ENCODE measurements at regions not wholly inside any gene's neighbourhood (a gene's known extent, or its start where the extent isn't known, plus 50 kb on each side); places are given as distances from the start of the nearest gene placed in this dataset.
"Not testable (repeated sequence)": the region's sequence is repeated elsewhere in the genome, so short reads cannot be mapped to it uniquely, and the experiment has no call there.

DNA sequence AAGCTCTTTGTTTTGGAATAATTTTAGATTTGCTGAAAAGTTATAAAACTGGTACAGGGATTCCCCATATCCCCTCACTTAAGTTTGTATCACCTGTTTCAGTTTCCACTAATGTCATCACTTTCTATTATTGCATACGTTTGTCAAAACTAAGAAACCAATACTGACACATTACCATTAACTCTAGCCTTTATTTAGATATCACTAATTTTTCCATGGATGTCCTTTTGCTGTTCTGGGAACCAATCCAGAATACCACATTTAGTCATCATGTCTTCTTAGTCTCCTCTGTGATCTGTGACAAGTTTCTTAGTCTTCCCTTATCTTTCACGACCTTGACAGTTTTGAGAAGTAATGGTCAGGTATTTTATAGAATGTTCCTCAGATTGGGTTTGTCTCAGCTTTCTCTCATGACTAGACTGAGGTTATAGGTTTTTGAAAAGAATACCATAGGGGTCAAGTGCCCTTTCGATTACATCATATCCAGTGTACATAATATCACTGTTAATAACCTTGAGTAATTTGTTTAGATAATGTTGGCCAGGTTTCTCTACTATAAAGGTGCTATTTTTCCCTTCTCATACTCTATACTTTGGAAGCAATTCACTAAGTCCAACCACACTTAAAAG, 51.9 kb upstream of the NMUR2 start:
- DNase-seq, result no peak

DNA sequence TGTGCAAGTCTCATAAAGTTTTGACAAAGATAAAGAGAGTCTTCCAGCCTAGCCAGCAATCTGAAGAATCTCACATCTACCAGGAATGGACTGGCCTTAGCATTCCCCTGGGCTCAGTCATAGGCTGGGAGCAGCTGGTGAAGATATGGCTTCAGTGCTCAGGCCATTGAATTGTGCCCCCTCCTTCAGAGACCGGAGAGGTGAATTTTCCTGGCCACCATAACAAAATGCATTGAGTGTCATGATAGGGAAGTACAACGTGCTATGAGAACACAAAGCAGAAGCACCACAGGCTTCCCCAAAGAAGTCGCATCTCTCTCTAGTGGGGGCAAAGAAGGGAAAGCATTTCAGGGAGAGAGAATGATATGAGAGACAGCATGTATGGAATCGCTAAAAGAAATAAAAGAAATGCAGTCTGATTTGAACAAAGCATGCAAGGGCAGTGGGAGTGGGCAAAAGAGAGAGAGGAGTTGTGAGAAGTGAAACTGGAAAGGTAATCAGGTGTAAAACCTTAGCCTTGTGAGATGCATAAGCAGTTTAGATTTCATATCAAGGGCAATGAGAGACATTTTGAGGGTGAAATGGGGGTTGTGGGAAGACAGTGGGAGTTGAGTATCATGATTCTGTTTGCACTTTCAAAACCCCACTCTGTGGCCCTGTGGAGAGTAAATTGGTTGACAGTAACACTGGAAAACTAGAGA, 57.1 kb upstream of the NMUR2 start:
- no peak for DNase-seq

GRCh38 chr5:152464048-152464447, 59.0 kb upstream of the NMUR2 start:
- no peak for DNase-seq

- no peak for DNase-seq
Observed at GRCh38 chr5:152465140-152465539, 60.1 kb upstream of the NMUR2 start.

- DNase-seq, result no peak
Observed at GRCh38 chr5:152466085-152466745, 61.1 kb upstream of the NMUR2 start.

- DNase-seq, result no peak
Observed at GRCh38 chr5:152470167-152470566, 65.1 kb upstream of the NMUR2 start.

DNA sequence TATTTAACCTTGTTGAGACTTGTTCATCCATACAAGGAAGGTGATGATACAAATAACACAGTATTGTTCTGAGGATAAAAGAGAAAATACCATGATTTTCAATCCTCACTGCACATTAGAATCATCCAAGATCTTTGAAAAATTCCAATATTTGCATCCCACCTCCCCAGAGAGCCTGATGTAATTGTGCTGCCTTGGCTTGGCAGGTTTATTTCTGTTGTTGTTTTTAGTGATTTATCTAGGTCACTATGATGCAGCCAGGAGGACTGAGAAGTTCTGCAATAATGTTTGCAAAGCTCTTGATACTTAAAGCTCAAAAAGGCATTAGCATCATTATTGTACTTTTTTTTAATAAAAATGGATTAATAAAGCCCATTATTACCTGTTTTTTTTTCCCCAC, 67.0 kb upstream of the NMUR2 start:
- DNase-seq, result no peak

DNA sequence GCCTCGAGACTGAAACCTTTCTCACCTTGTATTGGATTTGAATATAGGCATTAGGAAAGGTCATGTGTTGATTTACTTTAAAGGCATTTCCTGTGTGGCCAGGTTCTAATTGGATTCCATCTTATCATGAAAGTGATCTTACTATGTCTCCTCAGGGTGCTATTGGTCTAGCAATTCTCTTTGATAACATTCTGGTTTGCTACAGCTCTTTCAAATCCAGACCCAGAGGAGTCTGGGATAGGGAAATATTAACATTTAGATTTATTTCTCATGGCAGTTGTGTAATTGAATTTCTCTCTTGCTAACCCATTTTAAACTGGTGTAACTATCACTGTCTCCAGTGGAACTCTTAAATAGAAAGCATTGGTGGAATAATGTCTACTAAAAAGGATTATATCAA, 69.9 kb upstream of the NMUR2 start:
- no peak for DNase-seq

- DNase-seq, result no peak
Observed at GRCh38 chr5:152477536-152477935, 72.5 kb upstream of the NMUR2 start.

- not testable (repeated sequence) for DNase-seq
Observed at GRCh38 chr5:152479866-152480265, 74.8 kb upstream of the NMUR2 start.

DNA sequence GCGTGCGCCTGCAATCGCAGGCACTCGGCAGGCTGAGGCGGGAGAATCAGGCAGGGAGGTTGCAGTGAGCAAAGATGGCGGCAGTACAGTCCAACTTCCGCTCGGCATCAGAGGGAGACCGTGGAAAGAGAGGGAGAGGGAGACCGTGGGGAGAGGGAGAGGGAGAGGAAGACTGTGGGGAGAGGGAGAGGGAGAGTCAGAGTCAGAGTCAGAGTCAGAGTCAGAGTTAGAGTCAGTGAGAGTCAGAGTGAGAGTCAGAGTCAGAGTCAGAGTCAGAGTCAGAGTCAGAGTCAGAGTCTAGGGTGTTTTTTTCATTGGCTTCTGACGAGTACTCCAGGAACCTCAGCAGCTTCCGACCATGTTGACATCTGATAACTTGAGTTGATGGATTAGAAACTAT, 75.6 kb upstream of the NMUR2 start:
- not testable (repeated sequence) for DNase-seq

DNA sequence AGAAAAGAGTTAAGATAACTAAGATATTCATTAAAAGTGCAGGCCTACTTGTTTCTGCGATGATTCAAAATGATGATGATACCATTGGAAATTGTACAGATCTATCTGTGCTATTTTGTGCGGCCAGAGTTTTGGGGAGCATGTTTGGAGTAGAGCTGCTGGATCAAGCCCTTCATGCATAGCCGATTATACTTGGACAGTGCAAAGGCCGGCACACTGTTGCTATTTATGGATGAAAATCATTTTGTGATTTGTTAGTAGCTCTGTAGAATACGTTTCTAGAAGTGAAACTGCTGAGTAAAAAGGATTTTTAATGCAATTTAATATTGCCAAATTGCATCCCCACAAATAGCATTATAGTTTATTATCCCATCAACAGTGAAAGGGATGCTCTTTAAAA, 82.1 kb upstream of the NMUR2 start:
- no peak for DNase-seq

GRCh38 chr5:152488869-152489268, 83.8 kb upstream of the NMUR2 start:
- no peak for DNase-seq

- no peak for DNase-seq
Observed at GRCh38 chr5:152499814-152500535, 94.9 kb upstream of the NMUR2 start.

DNA sequence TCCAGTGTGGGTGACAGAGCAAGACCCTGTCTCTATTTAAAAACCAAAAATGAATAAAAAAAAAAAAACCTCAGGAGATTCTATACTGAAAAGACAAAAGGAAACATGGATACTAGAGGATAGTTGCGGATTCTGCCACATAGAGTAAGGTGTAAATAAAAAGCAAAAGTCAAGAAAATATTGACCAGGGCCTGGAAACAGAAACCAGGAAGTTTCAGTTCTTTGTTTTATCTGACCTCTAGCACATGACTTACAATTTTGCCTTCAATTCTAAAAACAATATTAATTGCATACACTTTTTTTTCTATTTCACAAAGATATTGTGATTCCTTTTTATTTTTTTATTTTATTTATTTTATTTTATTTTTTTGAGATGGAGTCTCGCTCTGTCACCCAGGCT, 96.2 kb upstream of the NMUR2 start:
- DNase-seq, result no peak

DNA sequence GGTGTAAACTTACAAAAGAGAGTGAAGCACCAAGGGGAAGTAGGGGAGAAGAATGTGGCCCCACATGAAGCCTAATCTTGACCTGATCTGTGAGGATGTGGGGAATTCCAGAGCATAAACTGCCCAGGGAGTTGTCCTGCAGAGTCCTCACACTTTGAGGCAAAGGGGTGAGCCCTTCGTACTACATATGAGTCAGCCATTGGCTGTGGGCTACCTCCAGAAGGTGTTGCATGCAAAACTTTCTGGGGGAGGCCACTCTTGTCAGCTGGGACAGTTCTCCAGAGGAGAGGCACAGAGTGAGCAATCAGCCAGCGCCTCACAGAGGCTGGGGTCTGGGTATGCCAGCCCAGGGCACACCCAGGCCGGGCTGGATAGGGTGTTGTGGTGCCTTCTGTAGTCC, 98.1 kb upstream of the NMUR2 start:
- DNase-seq, result no peak

DNA sequence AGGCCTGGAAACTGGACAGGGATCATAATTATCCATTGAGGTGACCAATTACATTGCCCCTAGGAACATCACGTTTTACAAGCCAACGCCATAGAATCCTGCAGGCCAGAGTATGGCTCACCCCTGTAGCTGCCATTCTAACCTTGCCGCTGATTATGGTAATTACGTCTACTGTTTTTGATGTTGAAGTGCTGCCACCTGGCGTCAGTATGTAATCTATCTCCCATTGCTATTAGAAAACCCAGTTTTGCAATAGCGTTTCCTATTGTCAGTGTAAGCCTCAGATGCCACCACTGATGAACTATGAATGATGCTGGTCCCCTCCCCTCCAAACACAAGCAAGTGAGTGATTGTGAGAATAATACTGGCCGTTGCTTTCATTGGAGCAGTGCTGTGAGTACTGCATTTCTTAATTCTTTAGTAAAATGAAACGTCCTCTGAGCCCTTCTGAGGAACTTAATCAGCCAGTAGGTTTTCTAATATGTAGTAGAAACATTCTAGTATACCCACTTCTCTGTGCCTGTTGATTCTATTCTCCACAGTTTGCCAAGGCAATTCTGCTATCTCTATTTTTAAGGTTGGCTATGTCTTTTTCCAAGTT, 100.5 kb upstream of the NMUR2 start:
- peak; percentile 27 for DNase-seq

GRCh38 chr5:152511120-152511519, 106.0 kb upstream of the NMUR2 start:
- no peak for DNase-seq

DNA sequence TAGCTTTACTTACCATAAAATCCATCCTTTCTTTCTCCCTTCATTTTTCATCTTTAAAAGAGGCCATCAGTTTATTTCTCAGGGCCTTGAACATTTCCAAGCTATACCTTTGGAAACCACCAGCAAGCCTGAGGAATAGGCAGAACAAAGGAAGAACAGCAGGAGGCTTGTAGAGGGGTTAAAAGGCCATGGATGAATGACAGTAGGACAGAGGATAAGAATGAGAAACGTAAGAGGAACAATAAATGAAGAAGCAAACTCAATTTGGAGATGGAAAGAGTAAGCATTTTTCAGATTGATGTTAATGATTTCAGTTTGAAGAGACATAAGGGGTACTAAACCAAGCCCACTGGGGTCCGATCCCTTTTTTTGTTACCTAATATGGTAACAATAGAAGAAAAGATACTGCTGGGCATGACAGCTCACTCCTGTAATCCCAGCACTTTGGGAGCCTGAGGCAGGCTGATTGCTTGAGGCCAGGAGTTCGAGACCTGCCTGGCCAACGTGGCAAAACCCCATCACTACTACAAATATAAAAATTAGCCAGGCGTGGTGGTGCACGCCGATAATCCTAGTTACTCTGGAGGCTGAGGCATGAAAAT, 106.6 kb upstream of the NMUR2 start:
- no peak for DNase-seq

- no peak for DNase-seq
Observed at GRCh38 chr5:152514827-152515397, 109.8 kb upstream of the NMUR2 start.

DNA sequence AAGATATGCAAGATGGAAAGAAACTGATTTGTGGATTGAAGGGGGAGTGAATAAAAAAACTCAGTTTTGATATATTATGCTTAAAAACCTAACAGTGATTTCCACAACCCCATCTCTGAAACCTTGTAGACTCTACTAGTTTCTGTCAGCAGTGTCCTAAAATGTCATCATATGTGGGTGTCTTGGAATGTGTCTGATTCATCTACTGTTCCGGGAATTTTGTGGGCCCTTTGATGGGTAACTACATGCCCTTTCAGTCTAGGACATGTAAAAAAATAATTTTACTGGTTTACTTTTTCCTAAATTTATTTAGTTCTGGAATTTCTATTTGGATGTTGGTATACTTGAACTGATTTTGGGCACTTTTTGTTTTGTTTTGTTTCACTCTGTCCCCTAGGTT, 118.9 kb upstream of the NMUR2 start:
- DNase-seq, result no peak

- DNase-seq, result no peak
Observed at GRCh38 chr5:152527358-152528052, 122.4 kb upstream of the NMUR2 start.

Data from activated CD4-positive, alpha-beta T cell treated with anti-CD3 and anti-CD28 coated beads, Interleukin-2, amount 50 U/mL, for 1 hour (primary cell).